Spinal cord (tissue), 9 donors: ENCODE measurements at regions not wholly inside any gene's neighbourhood (a gene's known extent, or its start where the extent isn't known, plus 50 kb on each side); places are given as distances from the start of the nearest gene placed in this dataset.
"Not testable (repeated sequence)": the region's sequence is repeated elsewhere in the genome, so short reads cannot be mapped to it uniquely, and the experiment has no call there.

ENCODE experiments used
- DNase-seq, 6 donors: peaks; one replicate each; pipeline versions ENCODE4 v3.0.0 to v3.0.0-alpha.2; 2013 to 2015; ENCODE audit warnings: low spot score in 6 of 6, low read depth in 4 of 6
- H3K27ac ChIP-seq: one replicate; pipeline ENCODE4 v1.5.1; 2013; ENCODE audit warnings: low read depth, low read length, control low read depth
- H3K27me3 ChIP-seq: one replicate; pipeline ENCODE4 v1.6.1; 2013; ENCODE audit warnings: low read length; ENCODE audit not compliant: control insufficient read depth, insufficient read depth
- H3K36me3 ChIP-seq: one replicate; pipeline ENCODE4 v1.6.1; 2013; ENCODE audit warnings: low read length; ENCODE audit not compliant: control insufficient read depth, insufficient read depth
- H3K4me1 ChIP-seq: one replicate; pipeline ENCODE4 v1.6.1; 2013; ENCODE audit warnings: low read length; ENCODE audit not compliant: control insufficient read depth, insufficient read depth
- H3K4me3 ChIP-seq: one replicate; pipeline ENCODE4 v1.5.1; 2013; ENCODE audit warnings: low read depth, low read length, control low read depth
- H3K9me3 ChIP-seq: one replicate; pipeline ENCODE4 v1.6.1; 2013; ENCODE audit warnings: low read length; ENCODE audit not compliant: control insufficient read depth, insufficient read depth
- WGBS: methylation state at CpG from one replicate; pipeline ENCODE4 v1.1.5; 2013; ENCODE audit warnings: missing lambda C conversion rate; ENCODE audit not compliant: insufficient coverage; 5-methylcytosine and 5-hydroxymethylcytosine counted together
- donor health status: healthy.

DNA sequence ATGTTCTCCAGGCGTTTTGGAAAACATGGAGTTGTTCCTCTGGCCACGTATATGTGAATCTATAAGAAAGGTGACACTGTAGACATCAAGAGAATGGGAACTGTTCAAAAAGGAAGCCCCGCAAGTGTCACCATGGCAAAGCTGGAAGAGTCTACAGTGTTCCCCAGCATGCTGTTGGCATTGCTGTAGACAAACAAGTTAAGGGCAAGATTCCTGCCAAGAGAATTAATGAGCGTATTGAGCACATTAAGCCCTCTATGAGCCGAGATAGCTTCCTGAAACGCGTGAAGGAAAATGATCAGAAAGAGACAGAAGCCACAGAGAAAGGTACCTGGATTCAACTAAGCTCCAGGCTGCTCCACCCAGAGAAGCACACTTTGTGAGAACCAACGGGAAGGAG lies 92.5 kb upstream of the EIF5 start:
- peak in 2 of 6 donors; percentile 15 to 51 for DNase-seq
- H3K27ac ChIP-seq, result no peak overlapping the region
- no peaks in the 10 kb centered on the region for H3K36me3 ChIP-seq
- no peak overlapping the region for H3K4me3 ChIP-seq
- H3K9me3 ChIP-seq, result peaks cover 4% of the 10 kb centered on the region
- H3K27me3 ChIP-seq, result no peaks in the 10 kb centered on the region
- H3K4me1 ChIP-seq, result no peaks in the 10 kb centered on the region
- WGBS, result 40% methylated on average over 7 of the region's 8 CpGs

DNA sequence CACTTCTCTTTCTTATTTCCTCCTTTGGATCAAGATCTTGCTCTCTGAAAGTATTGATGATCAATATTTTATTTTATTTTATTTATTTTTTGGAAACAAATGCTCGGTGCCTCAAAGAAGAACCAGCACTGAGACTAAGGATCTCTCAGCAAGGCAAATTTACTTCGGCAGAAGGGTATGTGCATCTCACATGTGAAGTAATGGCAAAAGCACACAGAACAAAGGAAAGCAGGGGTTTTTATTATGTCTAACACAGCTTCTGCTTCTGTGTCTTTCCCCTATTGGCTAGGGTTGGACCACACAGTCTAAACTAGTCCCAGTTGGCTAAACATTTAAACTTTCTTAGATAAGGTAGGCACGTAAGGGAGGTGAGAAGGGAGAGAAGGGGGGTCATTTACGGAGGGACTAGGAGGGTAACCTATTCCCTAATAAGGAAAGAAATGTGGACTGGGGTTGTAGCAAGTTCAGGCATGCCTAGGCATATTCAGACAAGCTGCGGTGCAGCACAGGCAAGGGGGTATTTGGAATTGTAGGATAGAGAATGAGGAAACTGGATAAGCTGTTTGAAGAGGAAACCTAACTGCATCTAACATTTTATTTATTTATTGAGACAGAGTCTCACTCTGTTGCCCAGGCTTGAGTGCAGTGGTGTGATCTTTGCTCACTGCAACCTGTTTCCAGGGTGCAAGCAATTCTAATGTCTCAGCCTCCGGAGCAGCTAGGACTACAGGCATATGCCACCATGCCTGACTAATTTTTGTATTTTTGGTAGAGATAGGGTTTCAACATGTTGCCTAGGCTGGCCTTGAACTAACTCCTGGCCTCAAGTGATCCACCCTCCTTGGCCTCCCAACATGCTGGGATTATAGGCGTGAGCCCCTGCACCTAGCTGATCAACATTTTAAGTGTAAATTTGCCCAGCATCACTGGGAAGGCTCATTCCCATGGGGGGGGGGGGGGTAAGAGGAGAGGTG lies 90.0 kb upstream of the EIF5 start:
- Histone ChIP-seq H3K9me3 (no peaks in the 10 kb centered on the region), H3K27me3 (no peaks in the 10 kb centered on the region), H3K4me1 (no peaks in the 10 kb centered on the region), H3K36me3 (no peaks in the 10 kb centered on the region), H3K27ac (no peak overlapping the region), H3K4me3 (no peak overlapping the region)
- 100% methylated on average over 3 of the region's 7 CpGs for WGBS
- no peak for DNase-seq

DNA sequence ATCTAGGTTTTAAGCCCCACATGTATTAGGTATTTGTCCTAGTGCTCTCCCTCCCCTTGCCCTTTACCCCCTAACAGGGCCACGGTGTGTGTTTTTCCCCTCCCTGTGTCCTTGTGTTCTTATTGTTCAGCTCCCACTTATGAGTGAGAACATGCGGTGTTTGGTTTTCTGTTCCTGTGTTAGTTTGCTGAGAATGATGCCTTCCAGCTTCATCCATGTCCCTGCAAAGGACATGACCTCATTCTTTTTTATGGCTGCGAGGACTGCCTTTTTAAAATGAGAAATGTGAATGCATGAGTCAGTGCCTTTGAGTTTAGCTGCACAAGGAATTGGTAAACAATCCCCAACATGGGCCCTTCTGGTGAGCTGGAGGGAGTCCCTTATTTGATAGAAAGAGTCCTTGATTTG lies 88.4 kb upstream of the EIF5 start:
- not testable (repeated sequence) for H3K9me3 ChIP-seq, H3K27ac ChIP-seq, H3K36me3 ChIP-seq, DNase-seq, H3K4me3 ChIP-seq, H3K4me1 ChIP-seq, H3K27me3 ChIP-seq
- 33% methylated on average over 1 of the region's 3 CpGs for WGBS

DNA sequence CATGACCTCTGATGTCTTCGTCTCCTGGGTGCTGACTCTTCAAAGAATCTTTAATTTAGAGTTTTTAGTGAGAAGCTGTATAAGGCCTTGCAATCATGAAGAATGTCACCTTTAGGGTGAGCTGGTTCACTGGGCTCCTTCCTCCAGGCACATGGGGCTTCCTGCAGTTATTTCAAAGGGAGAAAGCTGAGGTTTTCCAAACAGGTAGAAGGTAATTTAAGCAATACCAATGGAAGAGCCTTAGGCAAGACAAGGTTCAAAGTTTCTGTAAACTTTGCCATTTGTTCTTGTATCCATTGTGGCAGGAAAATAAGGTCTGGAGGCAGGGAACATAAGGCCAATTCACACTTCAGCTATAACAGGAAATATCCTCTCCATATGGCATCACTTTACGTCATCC lies 88.0 kb upstream of the EIF5 start:
- no peak overlapping the region for H3K27ac ChIP-seq
- WGBS, result no CpG with 5 or more reads among the region's 2 CpGs

DNA sequence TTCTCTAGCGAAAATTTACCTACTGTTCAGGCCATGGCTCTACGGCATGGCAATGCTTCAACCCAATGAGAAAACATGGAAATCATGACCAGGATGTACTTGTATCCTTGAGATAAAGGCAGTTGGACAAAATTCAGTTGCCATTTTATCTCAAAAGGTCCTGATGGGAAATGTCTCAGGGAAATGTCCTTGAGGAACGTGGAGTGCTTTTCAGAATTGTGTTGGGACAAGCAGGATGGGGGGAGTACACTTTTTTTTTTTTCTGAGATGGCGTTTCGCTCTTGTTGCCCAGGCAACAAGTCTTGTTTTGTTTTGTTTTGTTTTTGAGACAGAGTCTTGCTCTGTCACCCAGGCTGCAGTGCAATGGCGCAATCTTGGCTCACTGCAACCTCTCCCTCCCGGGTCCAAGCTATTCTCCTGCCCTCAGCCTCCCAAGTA lies 86.8 kb upstream of the EIF5 start:
- Histone ChIP-seq H3K4me3 (no peak overlapping the region), H3K27me3 (no peaks in the 10 kb centered on the region), H3K27ac (no peak overlapping the region), H3K9me3 (no peaks in the 10 kb centered on the region), H3K36me3 (no peaks in the 10 kb centered on the region), H3K4me1 (no peaks in the 10 kb centered on the region)
- 100% methylated on average over 2 of the region's 7 CpGs for WGBS
- DNase-seq, result no peak

More for the DNA sequence above, 88.0 kb upstream of the EIF5 start:
- Histone ChIP-seq H3K9me3 (no peaks in the 10 kb centered on the region), H3K4me3 (no peak overlapping the region), H3K4me1 (no peaks in the 10 kb centered on the region), H3K27me3 (no peaks in the 10 kb centered on the region), H3K36me3 (no peaks in the 10 kb centered on the region)
- DNase-seq, result no peak

DNA sequence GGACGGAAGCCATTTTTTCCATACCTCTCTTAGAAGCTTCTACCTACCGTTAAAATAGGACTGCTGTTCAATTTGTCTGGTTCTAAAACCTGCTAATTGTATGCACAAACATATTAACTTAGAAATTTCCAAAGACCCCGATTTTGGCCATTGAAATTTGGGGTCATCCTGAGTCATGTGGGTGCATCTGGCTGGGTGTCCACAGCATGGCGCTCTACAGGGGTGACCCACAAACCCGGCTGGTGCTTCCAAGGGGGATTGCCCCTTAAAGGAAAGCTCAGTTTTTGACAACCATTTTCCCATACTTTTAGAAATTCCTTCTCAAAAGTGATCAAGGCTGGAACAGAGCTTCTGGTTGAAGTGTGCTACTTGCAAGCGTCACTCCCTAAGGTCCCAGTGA lies 83.9 kb upstream of the EIF5 start:
- no peaks in the 10 kb centered on the region for H3K27me3 ChIP-seq
- WGBS, result 72% methylated on average over 3 of the region's 6 CpGs
- no peak overlapping the region for H3K27ac ChIP-seq
- H3K4me1 ChIP-seq, result no peaks in the 10 kb centered on the region
- H3K4me3 ChIP-seq, result no peak overlapping the region
- H3K9me3 ChIP-seq, result no peaks in the 10 kb centered on the region
- DNase-seq, result no peak
- H3K36me3 ChIP-seq, result no peaks in the 10 kb centered on the region

DNA sequence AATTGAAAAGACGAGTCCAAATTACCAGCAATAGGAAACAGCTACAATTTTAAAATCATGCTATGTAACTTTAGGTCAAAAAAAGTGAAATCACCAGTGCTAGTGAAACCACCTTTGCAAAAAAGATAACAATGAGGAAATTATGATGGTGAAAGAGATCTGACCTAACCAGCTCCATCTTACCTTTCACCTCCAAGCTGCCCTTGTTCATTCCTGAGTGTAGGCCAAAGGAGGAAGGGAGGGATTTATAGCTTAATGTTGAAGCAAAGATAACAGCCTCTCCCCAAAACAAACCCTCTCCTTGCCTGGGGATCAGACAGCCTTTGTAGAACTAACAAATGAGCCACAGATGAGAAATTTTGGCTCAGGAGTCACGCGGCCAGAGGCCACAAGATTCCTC lies 83.2 kb upstream of the EIF5 start:
- no peak overlapping the region for H3K27ac ChIP-seq
- no peaks in the 10 kb centered on the region for H3K36me3 ChIP-seq
- WGBS, result no CpG with 5 or more reads among the region's 3 CpGs
- H3K9me3 ChIP-seq, result no peaks in the 10 kb centered on the region
- no peak overlapping the region for H3K4me3 ChIP-seq
- H3K4me1 ChIP-seq, result no peaks in the 10 kb centered on the region
- DNase-seq, result no peak
- no peaks in the 10 kb centered on the region for H3K27me3 ChIP-seq

DNA sequence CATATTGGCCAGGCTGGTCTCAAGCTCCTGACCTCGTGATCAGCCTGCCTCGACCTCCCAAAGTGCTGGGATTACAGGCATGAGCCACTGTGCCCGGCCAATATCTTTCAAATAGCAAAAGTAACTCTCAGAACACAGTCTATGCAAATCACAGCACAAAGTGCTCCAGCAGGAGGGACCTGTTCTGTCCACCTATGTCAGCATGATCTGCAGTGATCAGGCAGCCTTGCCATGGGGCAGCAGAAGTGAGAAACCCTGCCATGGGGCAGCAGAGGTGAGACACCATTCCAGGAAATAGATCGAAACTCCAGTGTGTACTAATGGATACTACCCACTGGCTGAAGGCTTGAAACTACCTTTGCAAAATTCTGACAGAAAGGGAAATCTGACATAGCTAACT lies 78.5 kb upstream of the EIF5 start:
- H3K4me1 ChIP-seq, result peaks cover 3% of the 10 kb centered on the region
- H3K36me3 ChIP-seq, result no peaks in the 10 kb centered on the region
- H3K27me3 ChIP-seq, result no peaks in the 10 kb centered on the region
- peaks cover 2% of the 10 kb centered on the region for H3K9me3 ChIP-seq
- no peak overlapping the region for H3K27ac ChIP-seq
- 91% methylated on average over 3 of the region's 4 CpGs for WGBS
- no peak overlapping the region for H3K4me3 ChIP-seq
- DNase-seq, result no peak

DNA sequence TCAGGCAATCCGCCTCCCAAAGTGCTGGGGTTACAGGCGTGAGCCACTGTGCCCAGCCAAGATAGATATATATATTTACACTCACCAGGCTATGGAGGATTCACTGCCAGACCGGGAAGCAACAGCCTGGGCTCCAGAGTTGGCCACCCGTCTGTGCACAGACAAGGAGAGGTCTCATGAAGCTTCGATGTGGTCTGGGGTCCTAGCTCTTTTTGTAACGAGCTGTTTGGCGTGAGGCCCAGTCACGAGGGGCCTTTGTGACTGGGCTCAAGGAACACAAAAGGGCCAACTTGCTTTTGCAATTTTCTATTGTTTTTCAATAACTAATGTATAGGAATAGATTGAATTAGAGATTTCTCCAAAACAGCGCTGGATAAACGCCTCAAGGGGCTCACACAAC lies 77.6 kb upstream of the EIF5 start:
- Histone ChIP-seq H3K27me3 (no peaks in the 10 kb centered on the region), H3K9me3 (peaks cover 2% of the 10 kb centered on the region), H3K27ac (no peak overlapping the region), H3K4me3 (no peak overlapping the region), H3K36me3 (no peaks in the 10 kb centered on the region), H3K4me1 (peaks cover 3% of the 10 kb centered on the region)
- no peak for DNase-seq
- WGBS, result 57% methylated on average over 5 of the region's 10 CpGs
